A549 (cell line): ENCODE measurements at regions not wholly inside any gene's neighbourhood (a gene's known extent, or its start where the extent isn't known, plus 50 kb on each side); places are given as distances from the start of the nearest gene placed in this dataset.
A peak's percentile ranks its signal among the peaks of the same experiment; 100 is the strongest.

Experiments
- ATAC-seq, 2 experiments: fragments of 200-7000 bp in 1 of 2; fragments of >200 bp in 1 of 2; cut with Nextera tagmentation in 1 of 2; cut with Tn5 transposase in 1 of 2; 3 replicates each; pipeline versions ENCODE4 v1.8.0 to v1.9.1; 2018 to 2020; ENCODE audit warnings: mild to moderate bottlenecking in 1 of 2, moderate library complexity in 1 of 2
- CTCF ChIA-PET: fragments of 300-600 bp; sonication (Branson Sonifier 250); formaldehyde crosslinking; extraction: SDS; loops from one replicate; lab custom pipeline; 2021; ENCODE audit warnings: antibody characterized with exemption, inconsistent platforms; lab: Yijun Ruan, JAX
- POLR2A ChIA-PET: fragments of 350-600 bp; formaldehyde crosslinking; extraction: SDS; loops from one replicate; lab custom pipeline; 2021; ENCODE audit warnings: antibody characterized with exemption, inconsistent platforms; lab: Yijun Ruan, JAX
- DNase-seq, 2 experiments: peaks; one replicate each; pipeline versions ENCODE4 v3.0.0 to v3.0.0-alpha.2; 2011 to 2016; ENCODE audit warnings: low read depth in 1 of 2, low spot score in 1 of 2
- FAIRE-seq: peaks from 2 replicates; lab custom pipeline; 2011; peaks lifted over from hg19 to GRCh38; lab: Jason Lieb, UNC
- H3K27ac ChIP-seq, 2 experiments: fragments of >200 bp; sonication (Bioruptor Twin); formaldehyde crosslinking; 3 replicates each; pipeline ENCODE4 v1.5.1; 2016 to 2017
- H3K4me1 ChIP-seq: fragments of >200 bp; sonication (Bioruptor Twin); formaldehyde crosslinking; 3 replicates; pipeline ENCODE4 v1.6.1; 2016
- H3K4me2 ChIP-seq: fragments of >200 bp; sonication (Bioruptor Twin); formaldehyde crosslinking; 3 replicates; pipeline ENCODE4 v1.6.1; 2016
- H3K4me3 ChIP-seq: fragments of >200 bp; sonication (Bioruptor Twin); formaldehyde crosslinking; 3 replicates; pipeline ENCODE4 v1.5.1; 2016
- H3K9me3 ChIP-seq: fragments of >200 bp; sonication (Bioruptor Twin); formaldehyde crosslinking; 3 replicates; pipeline ENCODE4 v1.6.1; 2016
- BHLHE40 ChIP-seq: IDR thresholded peaks from 2 replicates; pipeline ENCODE4 v1.6.1; 2012; ENCODE audit warnings: low read depth, low read length, inconsistent platforms
- CBX8 ChIP-seq: fragments of 200-600 bp; sonication (generic); IDR thresholded peaks from 2 replicates; pipeline ENCODE4 v1.6.1; 2016
- CEBPB ChIP-seq, 2 experiments: fragments of >200 bp in 1 of 2; sonication (Bioruptor Twin) in 1 of 2; formaldehyde crosslinking in 1 of 2; IDR thresholded peaks; 2 replicates each; pipeline ENCODE4 v1.6.1; 2012 to 2016
- E2F6 ChIP-seq: IDR thresholded peaks from 2 replicates; pipeline ENCODE4 v1.6.1; 2012; ENCODE audit warnings: low read depth, borderline replicate concordance
- EHF ChIP-seq: fragments of 250-450 bp; sonication (Bioruptor Pico); IDR thresholded peaks from 2 replicates; pipeline ENCODE4 v1.5.0; 2020; ENCODE audit warnings: mild to moderate bottlenecking
- EP300 ChIP-seq, 2 experiments: fragments of >200 bp; sonication (Bioruptor Twin); formaldehyde crosslinking; IDR thresholded peaks; 2 replicates in 1 of 2; 3 replicates in 1 of 2; pipeline ENCODE4 v1.6.1; 2016 to 2017
- ESRRA ChIP-seq: fragments of 150-350 bp; IDR thresholded peaks from 2 replicates; pipeline ENCODE4 v1.6.1; 2014; ENCODE audit warnings: mild to moderate bottlenecking, low read length, borderline replicate concordance
- FOSL2 ChIP-seq, 2 experiments: fragments of 450-650 bp in 1 of 2; fragments of >200 bp in 1 of 2; sonication (Bioruptor Twin) in 1 of 2; formaldehyde crosslinking; IDR thresholded peaks; 2 replicates each; pipeline versions ENCODE4 v1.5.0 to v1.6.1; 2016 to 2020; ENCODE audit warnings: mild to moderate bottlenecking in 1 of 2, moderate library complexity in 1 of 2
- GATA3 ChIP-seq: IDR thresholded peaks from 2 replicates; pipeline ENCODE4 v1.6.1; 2012; ENCODE audit warnings: borderline replicate concordance
- HEYL ChIP-seq: fragments of 250-450 bp; sonication (Bioruptor Pico); IDR thresholded peaks from 2 replicates; pipeline ENCODE4 v1.8.0; 2021; ENCODE audit warnings: mild to moderate bottlenecking, moderate library complexity
- HMGXB4 ChIP-seq: fragments of 250-450 bp; sonication (Bioruptor Pico); IDR thresholded peaks from 2 replicates; pipeline ENCODE4 v1.5.0; 2021; ENCODE audit warnings: mild to moderate bottlenecking, moderate library complexity, borderline replicate concordance
- HOXB13 ChIP-seq: fragments of 250-450 bp; sonication (Bioruptor Pico); IDR thresholded peaks from 2 replicates; pipeline ENCODE4 v1.5.0; 2020; ENCODE audit warnings: low read depth, mild to moderate bottlenecking, moderate library complexity
- KDM5A ChIP-seq: fragments of 200-600 bp; sonication (generic); IDR thresholded peaks from 2 replicates; pipeline ENCODE4 v1.6.1; 2016; ENCODE audit warnings: antibody characterized with exemption, mild to moderate bottlenecking
- MAFK ChIP-seq: fragments of 450-650 bp; IDR thresholded peaks from 2 replicates; pipeline ENCODE4 v1.6.1; 2014; ENCODE audit not compliant: partially characterized antibody
- MYC ChIP-seq: IDR thresholded peaks from 2 replicates; pipeline ENCODE4 v1.6.1; 2012; ENCODE audit warnings: mild to moderate bottlenecking, inconsistent platforms, low read length, improper control_type of control experiment, borderline replicate concordance
- NFE2L2 ChIP-seq: fragments of 150-350 bp; conservative IDR thresholded peaks from 2 replicates; pipeline ENCODE4 v1.6.1; 2014; ENCODE audit warnings: low read length
- RCOR1 ChIP-seq: fragments of 150-350 bp; IDR thresholded peaks from 2 replicates; pipeline ENCODE4 v1.6.1; 2014; ENCODE audit warnings: antibody characterized with exemption, low read length, low read depth
- SREBF2 ChIP-seq: fragments of 450-650 bp; IDR thresholded peaks from 2 replicates; pipeline ENCODE4 v1.6.1; 2014; ENCODE audit warnings: mild to moderate bottlenecking, moderate library complexity
- ZSCAN20 ChIP-seq: fragments of 250-450 bp; sonication (Bioruptor Pico); IDR thresholded peaks from 2 replicates; pipeline ENCODE4 v1.8.0; 2022; ENCODE audit warnings: mild to moderate bottlenecking, moderate library complexity
- WGBS: methylation state at CpG from one replicate; pipeline ENCODE4 v1.1.6; 2017; ENCODE audit errors: missing lambda C conversion rate; 5-methylcytosine and 5-hydroxymethylcytosine counted together

GRCh38 chr5:58400737-58401136, 59.1 kb downstream of the PLK2 start:
- ChIA-PET CTCF (no interaction called here), POLR2A (no interaction called here)
- TF ChIP-seq SREBF2 (no peak), HMGXB4 (no peak), ZSCAN20 (CRISPR knock-in tag) (no peak), ESRRA (no peak), RCOR1 (no peak), KDM5A (no peak), HOXB13 (CRISPR knock-in tag) (no peak), MAFK (no peak), FOSL2 (IDR thresholded peaks at IDR 0.05) (no peak), FOSL2 (CRISPR knock-in tag; IDR thresholded peaks at IDR 0.05) (no peak), GATA3 (no peak)
- no peak for FAIRE-seq
- no peak for ATAC-seq
- no peak for DNase-seq
- no peak overlapping the region for H3K4me2 ChIP-seq
- H3K9me3 ChIP-seq = no peaks in the 10 kb centered on the region
- no peaks in the 10 kb centered on the region for H3K4me1 ChIP-seq
- no peak overlapping the region for H3K4me3 ChIP-seq
- no peak overlapping the region for H3K27ac ChIP-seq
- 95% methylated on average over 2 of the region's 2 CpGs for WGBS

- ChIA-PET CTCF (no interaction called here), POLR2A (no interaction called here)
- WGBS = 94% methylated on average over 1 of the region's 1 CpG
- TF ChIP-seq EHF (no peak), MYC (no peak), CEBPB (IDR thresholded peaks at IDR 0.05) (no peak)
- Histone ChIP-seq H3K4me1 (no peaks in the 10 kb centered on the region), H3K9me3 (no peaks in the 10 kb centered on the region), H3K4me3 (no peak overlapping the region), H3K4me2 (no peak overlapping the region), H3K27ac (no peak overlapping the region)
- peak; percentile 36 for FAIRE-seq
- DNase-seq = no peak
- ATAC-seq = no peak
These were observed 59.9 kb downstream of the PLK2 start for GRCh38 chr5:58399951-58400350.

GRCh38 chr5:58394339-58394738, 65.5 kb downstream of the PLK2 start:
- no peak overlapping the region for H3K27ac ChIP-seq
- H3K4me1 ChIP-seq = peaks cover 6% of the 10 kb centered on the region; the same call in 1 of the 3 replicates
- ATAC-seq (no peak), DNase-seq (no peak), FAIRE-seq (peak; percentile 51)
- ChIA-PET POLR2A (no interaction called here), CTCF (no interaction called here)
- WGBS = 86% methylated on average over 2 of the region's 2 CpGs
- H3K4me2 ChIP-seq = no peak overlapping the region
- no peak overlapping the region for H3K4me3 ChIP-seq
- no peak for TF ChIP-seq BHLHE40
- H3K9me3 ChIP-seq = peaks cover 3% of the 10 kb centered on the region; the same call in 1 of the 3 replicates

- ATAC-seq = no peak
- Histone ChIP-seq H3K4me1 (peaks cover 6% of the 10 kb centered on the region; the same call in 1 of the 3 replicates), H3K27ac (no peak overlapping the region), H3K4me2 (no peak overlapping the region), H3K9me3 (peaks cover 3% of the 10 kb centered on the region; the same call in 1 of the 3 replicates), H3K4me3 (no peak overlapping the region)
- POLR2A ChIA-PET = no interaction called here
- CTCF ChIA-PET = interaction anchor here (1.3 kb wide), 1 partner anchor 12 kb away, joined by 3 read pairs; no protein-coding TSS in a partner anchor
- WGBS = 76% methylated on average over 5 of the region's 5 CpGs
- no peak for DNase-seq
- TF ChIP-seq E2F6 (no peak), EP300 (IDR thresholded peaks at IDR 0.05) (no peak), NFE2L2 (no peak), HOXB13 (CRISPR knock-in tag) (no peak), HEYL (CRISPR knock-in tag) (no peak), CBX8 (no peak)
- TF ChIP-seq, all 56 proteins: peak for 0
- no peak for FAIRE-seq
These were observed 66.2 kb downstream of the PLK2 start for GRCh38 chr5:58393716-58394115.
